Pancreas (tissue), 10 donors: ENCODE measurements at regions not wholly inside any gene's neighbourhood (a gene's known extent, or its start where the extent isn't known, plus 50 kb on each side); places are given as distances from the start of the nearest gene placed in this dataset.
A peak's percentile ranks its signal among the peaks of the same experiment; 100 is the strongest.

Experiments
- ATAC-seq, 4 donors: fragments of 200-7000 bp; cut with Tn5 transposase; one replicate each; pipeline versions ENCODE4 v1.8.0 to v1.9.1; 2020; ENCODE audit warnings: mild to moderate bottlenecking in 4 of 4, moderate library complexity in 4 of 4
- DNase-seq, 6 donors: peaks; one replicate each; pipeline ENCODE4 v3.0.0-alpha.2; 2020
- FAIRE-seq: peaks from 2 replicates; lab custom pipeline; 2012; peaks lifted over from hg19 to GRCh38; lab: Jason Lieb, UNC
- H3K27ac ChIP-seq, 4 donors: fragments of 200-600 bp; sonication (generic); 1 replicate in 3 of 4; 2 replicates in 1 of 4; pipeline versions ENCODE4 v1.5.0 to v1.8.0; 2020
- H3K27me3 ChIP-seq, 4 donors: fragments of 200-600 bp; one replicate each; pipeline ENCODE4 v1.8.0; 2021
- H3K36me3 ChIP-seq, 3 donors: fragments of 200-600 bp; sonication (generic) in 1 of 3; one replicate each; pipeline versions ENCODE4 v1.5.0 to v1.8.0; 2020 to 2021
- H3K4me1 ChIP-seq, 3 donors: fragments of 200-600 bp; one replicate each; pipeline ENCODE4 v1.8.0; 2021
- H3K4me3 ChIP-seq, 4 donors: fragments of 200-600 bp; sonication (generic) in 2 of 4; one replicate each; pipeline versions ENCODE4 v1.5.0 to v1.8.0; 2020 to 2021
- H3K9me3 ChIP-seq, 4 donors: fragments of 200-600 bp; one replicate each; pipeline ENCODE4 v1.8.0; 2021
- WGBS, 2 donors: extraction: QIAGEN DNeasy Blood & Tissue Kit; methylation state at CpG; one replicate each; pipeline ENCODE4 v1.1.7; 2013; 5-methylcytosine and 5-hydroxymethylcytosine counted together
- intact Hi-C, 3 donors: fragments of 100-400 bp; cut with DNase I; formaldehyde crosslinking; loops; one replicate each; pipeline versions ENCODE4 v1.11.1 to v1.14.2; 2022
- TF ChIP-seq, protein P1 (sequence below), 4 donors: fragments of 200-600 bp; sonication (generic) in 3 of 4; IDR thresholded peaks; one replicate each; pipeline versions ENCODE4 v1.5.0 to v1.8.0; 2021; ENCODE audit warnings: antibody characterized with exemption in 4 of 4
- donor health status: healthy with polysubstance abuse.
- donor health status: DM: no; HTN: no; CAD: no; lungs with moderate emphysema.
- donor health status: DM: no; HTN: no; CAD: no.
- donor health status: control.
- donor health status: control.
- donor health status: Bipolar disorder and iron deficiency.
- donor health status: DM: yes; HTN: yes; CAD: no.
- donor health status: DM: no; HTN: no; CAD: no.
- donor health status: DM: no; HTN: no; CAD: no.
- donor health status: DM: yes; HTN: yes; CAD: no.

DNA sequence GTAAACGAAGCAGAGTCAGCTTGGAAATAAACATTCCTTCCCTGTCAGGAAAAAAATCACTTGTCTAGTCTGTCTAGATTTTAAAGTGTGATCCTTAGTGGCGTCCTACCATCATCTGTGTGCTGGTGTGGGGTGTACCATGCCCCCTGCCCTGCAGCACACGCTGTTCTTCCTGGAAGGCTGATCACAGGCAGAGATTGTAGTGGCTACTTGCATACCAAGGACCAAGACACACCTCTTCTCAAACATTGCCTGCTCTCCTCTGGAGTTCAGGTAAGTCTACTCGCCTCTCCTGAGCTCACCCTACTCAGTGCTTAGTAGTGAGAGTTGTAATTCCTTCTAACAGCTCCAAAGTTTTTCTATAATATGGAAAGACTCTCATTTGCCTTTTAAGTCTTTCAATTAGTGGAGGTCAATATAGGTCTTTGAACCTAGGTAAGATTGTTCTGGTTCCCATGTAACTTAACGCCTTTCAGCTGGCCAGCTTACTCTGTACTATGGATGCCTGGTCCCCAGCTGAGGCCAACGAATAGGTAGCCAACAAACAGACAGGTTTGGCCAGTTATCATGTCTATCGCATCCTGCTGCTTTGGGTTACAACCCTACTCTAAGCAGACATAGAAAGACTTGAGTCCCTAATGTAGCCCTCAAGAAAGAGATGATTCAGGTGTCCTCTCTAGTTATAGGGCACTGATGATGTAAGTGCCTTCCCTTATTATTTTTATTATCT lies 55.4 kb downstream of the XCL1 start:
- TF ChIP-seq, protein P1, sequence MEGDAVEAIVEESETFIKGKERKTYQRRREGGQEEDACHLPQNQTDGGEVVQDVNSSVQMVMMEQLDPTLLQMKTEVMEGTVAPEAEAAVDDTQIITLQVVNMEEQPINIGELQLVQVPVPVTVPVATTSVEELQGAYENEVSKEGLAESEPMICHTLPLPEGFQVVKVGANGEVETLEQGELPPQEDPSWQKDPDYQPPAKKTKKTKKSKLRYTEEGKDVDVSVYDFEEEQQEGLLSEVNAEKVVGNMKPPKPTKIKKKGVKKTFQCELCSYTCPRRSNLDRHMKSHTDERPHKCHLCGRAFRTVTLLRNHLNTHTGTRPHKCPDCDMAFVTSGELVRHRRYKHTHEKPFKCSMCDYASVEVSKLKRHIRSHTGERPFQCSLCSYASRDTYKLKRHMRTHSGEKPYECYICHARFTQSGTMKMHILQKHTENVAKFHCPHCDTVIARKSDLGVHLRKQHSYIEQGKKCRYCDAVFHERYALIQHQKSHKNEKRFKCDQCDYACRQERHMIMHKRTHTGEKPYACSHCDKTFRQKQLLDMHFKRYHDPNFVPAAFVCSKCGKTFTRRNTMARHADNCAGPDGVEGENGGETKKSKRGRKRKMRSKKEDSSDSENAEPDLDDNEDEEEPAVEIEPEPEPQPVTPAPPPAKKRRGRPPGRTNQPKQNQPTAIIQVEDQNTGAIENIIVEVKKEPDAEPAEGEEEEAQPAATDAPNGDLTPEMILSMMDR (IDR thresholded peaks at IDR 0.05) = no peak
- DNase-seq (no peak), FAIRE-seq (no peak), ATAC-seq (no peak)
- H3K36me3 ChIP-seq = no peaks in the 10 kb centered on the region
- H3K9me3 ChIP-seq = no peaks in the 10 kb centered on the region
- WGBS, 2 donors = 66 to 80% methylated on average over 7 of the region's 7 CpGs
- H3K4me3 ChIP-seq = no peak overlapping the region
- peaks cover 0 to 5% (median 0%) of the 10 kb centered on the region in 3 donors for H3K4me1 ChIP-seq
- H3K27ac ChIP-seq = no peak overlapping the region
- no peaks in the 10 kb centered on the region for H3K27me3 ChIP-seq
- intact Hi-C loops = loop anchor here in 1 of 3 donors (10.0 kb wide), 1 partner anchor 473 kb away; the partner anchor contains the start of gene ATP1B1

DNA sequence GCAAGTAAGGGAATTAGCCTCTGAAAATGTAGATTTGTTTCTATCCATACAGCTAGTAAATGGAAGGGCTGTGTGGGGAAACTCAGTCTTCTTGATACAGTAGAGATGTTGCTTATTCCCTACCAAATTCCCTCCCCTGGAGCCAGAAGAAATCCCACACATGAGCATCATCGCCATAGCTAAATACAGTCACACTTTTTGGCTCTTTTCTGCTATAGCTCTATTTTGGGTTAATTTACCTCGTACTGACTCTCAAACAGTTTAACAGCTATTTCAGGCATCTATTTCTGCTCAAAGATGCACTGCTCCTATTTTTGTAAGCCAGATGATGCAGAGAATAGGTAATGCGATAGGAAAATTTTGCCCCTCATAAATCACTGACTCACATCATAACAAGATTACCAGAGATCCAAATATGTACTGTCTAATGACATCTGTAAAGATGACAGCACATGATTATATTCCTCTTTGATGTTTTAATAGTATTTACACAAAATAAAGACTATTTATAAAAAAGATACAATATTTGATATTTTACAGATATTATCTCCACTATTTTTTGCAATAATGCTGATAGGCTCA lies 58.6 kb downstream of the XCL1 start:
- FAIRE-seq = no peak
- no peaks in the 10 kb centered on the region for H3K36me3 ChIP-seq
- no peaks in the 10 kb centered on the region for H3K9me3 ChIP-seq
- TF ChIP-seq, protein P1 (IDR thresholded peaks at IDR 0.05) = no peak
- no peak overlapping the region for H3K4me3 ChIP-seq
- ATAC-seq = no peak
- intact Hi-C loops = loop anchor here in 1 of 3 donors (10.0 kb wide), 1 partner anchor 470 kb away; the partner anchor contains the start of gene ATP1B1
- WGBS, 2 donors = 78 to 85% methylated on average over 3 of the region's 3 CpGs
- peaks cover 0 to 13% (median 0%) of the 10 kb centered on the region in 3 donors for H3K4me1 ChIP-seq
- no peak overlapping the region for H3K27ac ChIP-seq
- no peaks in the 10 kb centered on the region for H3K27me3 ChIP-seq
- no peak for DNase-seq

- no peak for DNase-seq
- FAIRE-seq = no peak
- Histone ChIP-seq H3K4me3 (no peak overlapping the region), H3K27ac (peak overlapping the region in 2 of 4 donors; percentile 52 to 53), H3K36me3 (no peaks in the 10 kb centered on the region), H3K4me1 (peaks cover 0 to 13% (median 0%) of the 10 kb centered on the region in 3 donors), H3K9me3 (no peaks in the 10 kb centered on the region), H3K27me3 (no peaks in the 10 kb centered on the region)
- TF ChIP-seq, protein P1 (IDR thresholded peaks at IDR 0.05) = no peak
- intact Hi-C loops = loop anchor here in 1 of 3 donors (10.0 kb wide), 1 partner anchor 469 kb away; the partner anchor contains the start of gene ATP1B1
- peak; percentile 44 to 89 (median 82) for ATAC-seq
- WGBS, 2 donors = 15 to 33% methylated on average over 1 of the region's 1 CpG
These were observed 59.8 kb downstream of the XCL1 start for GRCh38 chr1:168636200-168636599.

GRCh38 chr1:168636642-168637111 lies 60.3 kb downstream of the XCL1 start:
- 2 to 4% methylated on average over 1 of the region's 1 CpG for WGBS, 2 donors
- TF ChIP-seq, protein P1 (IDR thresholded peaks at IDR 0.05) = no peak
- Histone ChIP-seq H3K36me3 (no peaks in the 10 kb centered on the region), H3K9me3 (no peaks in the 10 kb centered on the region), H3K4me1 (peaks cover 0 to 13% (median 0%) of the 10 kb centered on the region in 3 donors), H3K4me3 (no peak overlapping the region), H3K27ac (peak overlapping the region in 2 of 4 donors; percentile 52 to 53), H3K27me3 (no peaks in the 10 kb centered on the region)
- ATAC-seq = peak; percentile 51 to 91 (median 82)
- FAIRE-seq = no peak
- intact Hi-C loops = loop anchor here in 1 of 3 donors (10.0 kb wide), 1 partner anchor 468 kb away; the partner anchor contains the start of gene ATP1B1
- DNase-seq = peak in 1 of 6 donors; percentile 23
